ENCODE measurements at regions not wholly inside any gene's neighbourhood (a gene's known extent, or its start where the extent isn't known, plus 50 kb on each side); places are given as distances from the start of the nearest gene placed in this dataset.

DNA sequence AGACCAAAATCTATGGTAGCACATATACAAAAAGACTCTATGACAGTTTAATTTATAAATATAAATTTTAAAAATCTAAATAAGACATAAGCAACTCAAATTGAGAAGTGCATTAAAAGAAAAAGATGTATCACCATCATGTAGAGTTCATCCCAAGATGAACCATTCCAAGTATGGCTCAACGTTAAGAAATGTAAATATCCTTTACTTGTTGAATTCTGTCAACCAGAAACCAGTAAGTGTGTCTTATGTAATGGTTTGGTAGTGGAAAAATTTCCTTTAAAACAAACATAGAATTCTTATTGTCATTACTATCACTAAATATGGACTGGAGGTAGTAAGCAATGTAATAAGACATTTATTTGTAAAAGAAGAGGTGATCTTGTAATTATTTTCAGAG is 87.3 kb downstream of the YIPF5 start:
- DNase-seq = no peak

DNA sequence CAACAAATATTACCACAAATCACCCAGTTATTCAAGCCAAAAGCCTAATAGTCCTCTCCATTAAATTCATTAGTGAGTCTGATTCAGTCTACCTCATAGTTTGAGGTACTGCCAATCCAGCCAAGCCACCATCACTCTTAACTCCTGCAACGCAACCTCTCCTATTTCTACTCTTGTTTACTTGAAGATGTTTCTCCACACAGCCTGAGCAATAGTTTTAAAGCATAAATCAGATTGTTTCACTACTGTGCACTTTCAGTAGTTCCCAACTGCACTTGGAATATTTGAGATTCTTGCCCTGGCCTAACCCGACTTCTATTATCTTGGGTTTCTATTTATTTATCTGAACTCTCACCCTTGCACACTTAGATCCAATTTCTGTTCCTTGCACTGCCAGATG is 85.5 kb downstream of the YIPF5 start:
- DNase-seq = no peak

DNA sequence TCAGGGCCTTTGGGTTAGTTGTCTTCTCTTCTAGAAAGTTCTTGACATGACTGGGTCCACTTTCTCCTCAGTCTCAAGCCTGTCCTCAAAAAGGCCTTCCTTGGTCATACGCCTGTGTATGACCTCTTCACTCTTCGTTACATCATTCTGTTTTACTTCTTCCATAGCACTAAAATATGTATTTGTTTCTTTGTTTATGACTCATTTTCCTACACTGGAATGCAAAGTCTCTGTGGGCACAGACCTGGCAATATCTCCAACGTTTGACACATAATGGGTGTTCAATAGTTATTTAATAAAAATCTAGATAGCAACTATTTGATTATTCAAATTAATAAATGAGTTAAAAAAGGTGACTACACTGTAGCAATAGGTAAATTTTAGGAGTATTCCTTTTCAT is 85.1 kb downstream of the YIPF5 start:
- no peak for DNase-seq

DNA sequence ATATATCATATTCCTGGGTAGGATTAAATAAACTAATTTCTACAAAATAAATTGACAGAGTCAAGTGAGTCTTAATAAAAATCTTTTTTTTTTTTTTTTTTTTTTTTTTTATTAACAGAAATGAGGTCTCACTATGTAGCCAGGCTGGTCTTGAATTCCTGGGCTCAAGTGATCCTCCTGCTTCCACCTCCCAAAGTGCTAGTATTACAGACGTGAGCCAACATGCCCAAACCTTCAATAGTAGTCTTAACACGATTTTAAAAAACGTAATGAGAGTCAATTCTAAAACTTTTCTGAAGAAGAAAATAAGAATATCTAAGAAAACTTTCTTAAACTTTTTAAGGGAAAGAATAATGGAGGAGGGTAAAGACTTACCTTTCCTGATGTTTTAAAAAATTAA is 84.2 kb downstream of the YIPF5 start:
- DNase-seq = no peak

DNA sequence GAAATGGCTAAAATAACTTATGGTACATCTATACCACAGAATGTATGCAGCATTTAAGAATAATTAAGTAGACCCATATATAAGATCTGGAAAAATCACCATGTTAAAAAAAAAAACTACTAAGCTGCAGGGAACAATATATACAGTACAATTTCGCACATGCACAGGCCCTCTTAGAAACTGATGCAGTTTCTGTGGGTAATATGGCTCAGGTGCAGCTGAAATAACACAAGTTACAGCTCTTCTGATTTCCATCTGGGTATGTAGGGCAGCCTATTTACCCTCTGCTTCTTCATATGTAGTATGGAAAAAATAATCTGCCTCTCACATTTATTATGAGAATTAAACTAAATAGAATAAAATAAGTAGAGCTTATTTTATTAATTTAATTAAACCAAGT is 82.9 kb downstream of the YIPF5 start:
- no peak for DNase-seq

DNA sequence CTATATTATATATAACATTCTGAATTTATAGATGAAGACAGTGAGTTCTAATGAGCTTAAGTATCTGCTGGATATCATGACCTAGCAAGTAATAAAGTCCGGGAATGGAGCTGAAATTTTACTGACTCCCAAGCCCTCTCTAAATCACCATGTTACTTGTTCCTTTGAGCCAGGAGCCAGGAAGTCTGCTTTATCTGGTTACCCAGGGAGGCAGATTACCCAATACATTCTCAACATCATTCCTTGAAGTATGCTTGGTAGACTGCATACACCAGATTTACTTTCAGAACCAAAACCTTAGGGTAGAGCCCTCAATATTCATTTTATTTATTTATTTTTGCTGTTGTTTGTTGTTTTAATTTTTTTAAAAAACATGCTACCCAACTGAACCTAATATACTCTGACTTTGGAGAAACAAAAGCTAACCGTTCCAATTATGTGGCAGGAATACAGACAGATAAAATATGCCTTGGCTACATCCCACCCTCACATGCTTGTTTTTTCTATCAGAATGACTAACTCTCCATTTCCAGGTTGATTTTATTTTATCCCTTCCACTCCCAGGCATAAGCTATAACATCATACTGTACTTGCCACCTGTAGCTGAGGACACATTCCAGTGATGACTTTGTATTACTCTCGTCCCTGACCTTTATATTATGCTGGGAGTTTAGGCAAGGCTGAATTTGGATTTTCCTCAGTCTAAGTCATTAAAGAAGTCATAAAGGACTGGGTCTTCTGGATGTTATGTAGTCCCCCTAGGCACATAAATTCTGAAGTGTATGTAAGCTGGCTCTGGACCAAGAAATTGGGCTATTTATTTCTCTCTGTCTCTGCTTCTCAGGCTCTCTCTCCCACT is 82.0 kb downstream of the YIPF5 start:
- no peak for DNase-seq

DNA sequence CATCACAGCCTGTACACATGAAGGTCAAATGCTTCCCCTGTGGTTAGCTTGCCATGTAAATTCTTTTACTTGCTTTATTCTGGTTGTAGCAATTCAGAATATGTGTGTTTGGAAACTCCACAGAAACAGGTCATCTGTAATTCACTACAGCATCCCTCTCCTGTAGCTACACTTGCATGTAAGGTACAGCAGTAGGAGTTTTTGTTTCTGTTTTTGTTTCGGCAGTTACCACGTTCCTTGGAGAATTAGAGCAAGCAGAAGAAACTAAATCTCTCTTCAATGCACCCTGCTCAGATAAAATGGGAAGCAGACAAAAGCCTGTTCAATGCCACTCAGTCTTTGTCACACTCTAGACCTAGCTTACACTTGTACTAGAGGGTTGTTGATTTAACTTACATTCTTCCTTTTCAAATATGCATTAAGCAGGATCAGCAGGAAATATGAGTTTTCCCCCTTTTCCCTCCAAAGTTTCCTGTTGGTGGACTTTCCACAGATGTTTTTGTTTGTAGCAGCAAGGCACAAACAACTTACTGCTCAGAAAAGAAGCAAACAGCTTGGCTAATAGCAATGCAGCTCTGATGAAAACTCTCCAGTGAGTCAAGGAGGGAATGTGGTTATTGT is 80.9 kb downstream of the YIPF5 start:
- DNase-seq = no peak

GRCh38 chr5:144092508-144092907 is 78.0 kb downstream of the YIPF5 start:
- no peak for DNase-seq

- DNase-seq = no peak
Observed at GRCh38 chr5:144093400-144093799, 77.1 kb downstream of the YIPF5 start.

GRCh38 chr5:144093868-144094267 is 76.6 kb downstream of the YIPF5 start:
- no peak for DNase-seq

DNA sequence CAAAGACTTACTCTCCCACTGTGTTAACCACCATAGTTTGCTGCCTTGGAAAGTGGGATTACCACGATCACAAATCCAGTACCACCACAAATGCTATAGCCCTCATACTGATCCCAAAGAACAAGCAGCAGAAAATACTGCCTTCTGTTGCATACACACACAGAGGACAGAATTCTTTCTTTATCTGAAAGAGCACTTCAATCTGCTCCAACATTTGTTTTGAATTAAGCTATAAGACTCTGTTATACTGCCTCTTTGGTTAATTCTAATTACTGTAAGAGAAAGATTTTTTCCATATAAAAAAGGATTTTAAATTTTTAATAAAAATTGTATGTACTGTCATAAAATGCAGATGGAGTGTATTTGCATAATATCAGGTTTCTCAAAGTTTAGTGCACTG is 69.8 kb downstream of the YIPF5 start:
- no peak for DNase-seq

DNA sequence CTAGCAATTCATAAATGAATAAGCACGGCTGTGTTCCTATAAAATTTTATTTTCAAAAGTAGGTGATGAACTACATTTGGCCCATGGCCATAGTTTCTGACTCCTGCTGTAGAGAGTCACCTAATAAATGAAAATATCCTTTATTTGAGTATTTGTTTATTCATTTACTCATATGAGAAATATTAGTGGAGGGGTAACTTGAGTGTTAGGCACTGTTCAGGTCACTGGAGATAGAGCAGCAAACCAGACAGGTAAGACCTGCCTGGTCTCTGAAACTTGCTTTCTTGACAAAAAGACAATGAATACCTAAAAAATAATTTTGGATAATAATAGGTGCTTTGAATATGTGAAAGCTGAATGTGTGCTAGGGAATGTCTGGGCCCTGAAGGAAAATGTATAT is 68.8 kb downstream of the YIPF5 start:
- no peak for DNase-seq

GRCh38 chr5:144102361-144102760 is 68.1 kb downstream of the YIPF5 start:
- no peak for DNase-seq

DNA sequence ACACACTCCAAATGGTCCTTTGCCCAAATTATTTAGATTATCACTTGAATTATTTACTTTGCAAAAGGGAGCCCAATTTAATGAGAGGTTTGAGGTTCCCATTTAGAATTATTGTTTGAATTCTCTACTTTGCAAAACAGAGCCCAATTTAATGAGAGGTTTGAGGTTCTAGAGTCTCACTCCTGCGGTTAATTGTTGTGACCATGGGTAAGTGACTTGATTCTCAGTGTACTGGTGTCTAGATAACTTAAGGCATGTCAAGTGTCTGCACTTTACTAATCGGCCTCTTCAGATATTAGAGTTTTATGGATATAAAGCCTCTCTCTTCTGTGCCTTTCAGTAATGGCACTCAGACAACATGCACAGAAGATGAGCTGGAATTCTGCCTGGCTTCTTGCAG is 67.5 kb downstream of the YIPF5 start:
- DNase-seq = no peak

- DNase-seq = no peak
Observed at GRCh38 chr5:144103611-144104485, 66.6 kb downstream of the YIPF5 start.

GRCh38 chr5:144105371-144105770 is 65.1 kb downstream of the YIPF5 start:
- no peak for DNase-seq

DNA sequence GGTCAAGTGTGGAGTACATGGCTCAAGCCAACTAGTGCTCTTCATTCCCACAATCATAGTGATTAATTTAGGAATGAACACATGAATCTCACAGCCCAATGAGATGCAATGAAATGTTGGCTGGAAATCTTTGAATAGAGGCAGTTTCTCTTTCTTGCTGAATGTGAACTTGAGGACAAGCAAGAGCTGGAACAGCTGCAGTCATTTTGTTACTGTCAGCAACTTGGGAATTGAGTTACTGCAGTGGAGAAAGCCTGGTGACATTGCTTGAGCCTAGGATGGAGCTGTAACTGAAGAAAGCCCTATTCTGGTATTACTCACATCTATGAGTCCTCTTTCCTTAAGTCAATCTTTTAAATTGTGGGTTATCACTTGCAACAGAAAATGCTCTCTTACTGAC is 62.3 kb downstream of the YIPF5 start:
- no peak for DNase-seq

Data from suppressor macrophage (primary cell).